GM19328 (cell line): ENCODE measurements at regions not wholly inside any gene's neighbourhood (a gene's known extent, or its start where the extent isn't known, plus 50 kb on each side); places are given as distances from the start of the nearest gene placed in this dataset.

Experiments used
- ATAC-seq: cut with Tn5 transposase; IDR thresholded peaks from one replicate; pipeline ENCODE4 v1.9.1; 2021; ENCODE audit warnings: mild to moderate bottlenecking, moderate library complexity; ENCODE audit not compliant: unreplicated experiment

GRCh38 chr7:136807598-136807997, 60.9 kb upstream of the CHRM2 start:
- no peak for ATAC-seq

GRCh38 chr7:136803028-136803427, 65.4 kb upstream of the CHRM2 start:
- no peak for ATAC-seq

- no peak for ATAC-seq
Measured at GRCh38 chr7:136783934-136784333, 84.5 kb upstream of the CHRM2 start.

GRCh38 chr7:136741941-136742340, 126.5 kb upstream of the CHRM2 start:
- no peak for ATAC-seq

GRCh38 chr7:136728945-136729344, 139.5 kb upstream of the CHRM2 start:
- no peak for ATAC-seq

- no peak for ATAC-seq
Measured at GRCh38 chr7:136726460-136726859, 142.0 kb upstream of the CHRM2 start.

- no peak for ATAC-seq
Measured at GRCh38 chr7:136717910-136718557, 150.4 kb upstream of the CHRM2 start.

- no peak for ATAC-seq
Measured at GRCh38 chr7:136714062-136714461, 154.4 kb upstream of the CHRM2 start.

GRCh38 chr7:136710751-136711150, 157.7 kb upstream of the CHRM2 start:
- no peak for ATAC-seq

- no peak for ATAC-seq
Measured at GRCh38 chr7:136709876-136710275, 158.6 kb upstream of the CHRM2 start.

GRCh38 chr7:136702913-136703312, 165.5 kb upstream of the CHRM2 start:
- no peak for ATAC-seq

GRCh38 chr7:136698977-136699376, 169.5 kb upstream of the CHRM2 start:
- no peak for ATAC-seq

- no peak for ATAC-seq
Measured at GRCh38 chr7:136698231-136698630, 170.2 kb upstream of the CHRM2 start.

- ATAC-seq = no peak
Measured at GRCh38 chr7:136697271-136697670, 171.2 kb upstream of the CHRM2 start.

- no peak for ATAC-seq
Measured at GRCh38 chr7:136693166-136694119, 175.0 kb upstream of the CHRM2 start.

GRCh38 chr7:136692221-136692620, 176.2 kb upstream of the CHRM2 start:
- ATAC-seq = no peak

- no peak for ATAC-seq
Measured at GRCh38 chr7:136688601-136689000, 179.9 kb upstream of the CHRM2 start.

- ATAC-seq = no peak
Measured at GRCh38 chr7:136687693-136688322, 180.6 kb upstream of the CHRM2 start.

- no peak for ATAC-seq
Measured at GRCh38 chr7:136685501-136686173, 182.8 kb upstream of the CHRM2 start.

- ATAC-seq = no peak
Measured at GRCh38 chr7:136677471-136678365, 190.7 kb upstream of the CHRM2 start.
